Caco-2 (cell line): ENCODE measurements at regions not wholly inside any gene's neighbourhood (a gene's known extent, or its start where the extent isn't known, plus 50 kb on each side); places are given as distances from the start of the nearest gene placed in this dataset.
"Not testable (repeated sequence)": the region's sequence is repeated elsewhere in the genome, so short reads cannot be mapped to it uniquely, and the experiment has no call there.

Experiments
- BruUV-seq: library from RNA; stranded (reverse); fragments of 400-500 nt; replicated peaks from 2 replicates; lab custom pipeline; 2021; lab: Mats Ljungman, UMichigan
- CTCF ChIA-PET: fragments of 300-600 bp; sonication (Branson Sonifier 250); formaldehyde crosslinking; loops from one replicate; lab custom pipeline; 2022; ENCODE audit warnings: antibody characterized with exemption; lab: Charles Lee
- POLR2A ChIA-PET: fragments of 300-600 bp; sonication (Branson Sonifier 250); formaldehyde crosslinking; loops from one replicate; lab custom pipeline; 2022; ENCODE audit warnings: antibody characterized with exemption; lab: Charles Lee
- DNase-seq, 2 experiments: peaks; one replicate each; pipeline versions ENCODE4 v3.0.0 to v3.0.0-alpha.2; 2020 to 2022
- H3K27me3 ChIP-seq: replicated peaks from 2 replicates; pipeline ENCODE4 v1.6.0; 2011; ENCODE audit warnings: low read length; ENCODE audit not compliant: control insufficient read depth, insufficient read depth
- H3K36me3 ChIP-seq: 2 replicates; pipeline ENCODE4 v1.5.1; 2011; ENCODE audit warnings: low read length; ENCODE audit not compliant: control insufficient read depth, insufficient read depth
- H3K4me1 ChIP-seq: fragments of 250-450 bp; sonication (Bioruptor Pico); 2 replicates; pipeline ENCODE4 v1.5.1; 2020; ENCODE audit warnings: mild to moderate bottlenecking
- H3K4me3 ChIP-seq: 2 replicates; pipeline ENCODE4 v1.5.1; 2011; ENCODE audit warnings: low read depth, mild to moderate bottlenecking, control low read depth, low read length
- H3K9me3 ChIP-seq: fragments of 250-450 bp; sonication (Bioruptor Pico); 2 replicates; pipeline ENCODE4 v1.5.1; 2020; ENCODE audit warnings: mild to moderate bottlenecking, moderate library complexity
- H3K27ac Mint-ChIP-seq: one replicate; pipeline ENCODE4 v1.8.0; 2022; ENCODE audit warnings: mixed read lengths; ENCODE audit not compliant: unreplicated experiment
- H3K27me3 Mint-ChIP-seq: one replicate; pipeline ENCODE4 v1.8.0; 2022; ENCODE audit warnings: mixed read lengths; ENCODE audit not compliant: insufficient read depth, unreplicated experiment
- H3K36me3 Mint-ChIP-seq: one replicate; pipeline ENCODE4 v1.8.0; 2022; ENCODE audit warnings: mild to moderate bottlenecking, mixed read lengths; ENCODE audit not compliant: insufficient read depth, unreplicated experiment
- H3K4me1 Mint-ChIP-seq: one replicate; pipeline ENCODE4 v1.8.0; 2022; ENCODE audit warnings: low read depth, mixed read lengths; ENCODE audit not compliant: unreplicated experiment
- H3K4me3 Mint-ChIP-seq: one replicate; pipeline ENCODE4 v1.8.0; 2022; ENCODE audit warnings: mild to moderate bottlenecking, moderate library complexity, mixed read lengths; ENCODE audit not compliant: unreplicated experiment
- H3K9me3 Mint-ChIP-seq: one replicate; pipeline ENCODE4 v1.8.0; 2022; ENCODE audit warnings: mixed read lengths; ENCODE audit not compliant: unreplicated experiment
- intact Hi-C: fragments of 100-400 bp; cut with micrococcal nuclease; formaldehyde crosslinking; loops from one replicate; pipeline ENCODE4 v1.10.0; 2022; ENCODE audit not compliant: unreplicated experiment
- TF ChIP-seq, protein P1 (sequence below), 2 experiments: fragments of 200-600 bp in 1 of 2; IDR thresholded peaks; 1 replicate in 1 of 2; 2 replicates in 1 of 2; pipeline versions ENCODE4 v1.5.1 to v1.8.0; 2011 to 2022; ENCODE audit warnings: antibody characterized with exemption in 1 of 2, control low read depth in 1 of 2, inconsistent platforms in 1 of 2, low read depth in 1 of 2, low read length in 1 of 2, mild to moderate bottlenecking in 1 of 2, moderate library complexity in 1 of 2; ENCODE audit not compliant: insufficient read depth in 1 of 2, severe bottlenecking in 1 of 2, unreplicated experiment in 1 of 2

DNA sequence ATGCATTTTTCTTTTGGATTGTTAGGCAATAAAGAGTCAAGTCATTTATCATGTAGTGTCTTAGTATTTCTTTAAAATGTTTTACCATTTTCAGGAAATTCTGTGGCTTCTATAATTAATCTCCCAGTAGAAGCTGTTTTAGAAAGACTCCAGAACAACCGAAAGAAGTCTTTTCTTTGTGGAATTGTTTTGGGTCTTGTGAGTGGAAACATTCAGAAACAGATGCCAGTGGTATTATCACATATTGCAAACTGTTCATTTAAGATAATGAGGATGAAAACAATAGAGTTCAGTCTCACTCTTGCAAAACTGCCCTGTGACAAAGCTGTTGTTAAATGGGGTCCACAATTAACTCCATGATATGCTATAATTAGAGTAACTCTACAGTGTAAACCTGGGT is 211.2 kb upstream of the KIT start:
- H3K9me3 ChIP-seq, result no peaks in the 10 kb centered on the region
- TF ChIP-seq, protein P1, sequence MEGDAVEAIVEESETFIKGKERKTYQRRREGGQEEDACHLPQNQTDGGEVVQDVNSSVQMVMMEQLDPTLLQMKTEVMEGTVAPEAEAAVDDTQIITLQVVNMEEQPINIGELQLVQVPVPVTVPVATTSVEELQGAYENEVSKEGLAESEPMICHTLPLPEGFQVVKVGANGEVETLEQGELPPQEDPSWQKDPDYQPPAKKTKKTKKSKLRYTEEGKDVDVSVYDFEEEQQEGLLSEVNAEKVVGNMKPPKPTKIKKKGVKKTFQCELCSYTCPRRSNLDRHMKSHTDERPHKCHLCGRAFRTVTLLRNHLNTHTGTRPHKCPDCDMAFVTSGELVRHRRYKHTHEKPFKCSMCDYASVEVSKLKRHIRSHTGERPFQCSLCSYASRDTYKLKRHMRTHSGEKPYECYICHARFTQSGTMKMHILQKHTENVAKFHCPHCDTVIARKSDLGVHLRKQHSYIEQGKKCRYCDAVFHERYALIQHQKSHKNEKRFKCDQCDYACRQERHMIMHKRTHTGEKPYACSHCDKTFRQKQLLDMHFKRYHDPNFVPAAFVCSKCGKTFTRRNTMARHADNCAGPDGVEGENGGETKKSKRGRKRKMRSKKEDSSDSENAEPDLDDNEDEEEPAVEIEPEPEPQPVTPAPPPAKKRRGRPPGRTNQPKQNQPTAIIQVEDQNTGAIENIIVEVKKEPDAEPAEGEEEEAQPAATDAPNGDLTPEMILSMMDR (IDR thresholded peaks at IDR 0.05; ENCODE audit: insufficient read depth in 1 of 2, low read depth in 1 of 2, low read length in 1 of 2, severe bottlenecking in 1 of 2, unreplicated experiment in 1 of 2), result no peak
- intact Hi-C loops, result no loop called here
- peaks cover 7% of the 10 kb centered on the region for H3K27me3 Mint-ChIP-seq
- H3K36me3 Mint-ChIP-seq, result no peaks in the 10 kb centered on the region
- no peaks in the 10 kb centered on the region for H3K4me1 ChIP-seq
- H3K27ac Mint-ChIP-seq, result no peak overlapping the region
- no peak overlapping the region for H3K4me3 ChIP-seq
- no peaks in the 10 kb centered on the region for H3K4me1 Mint-ChIP-seq
- H3K9me3 Mint-ChIP-seq, result peaks cover 31% of the 10 kb centered on the region
- H3K36me3 ChIP-seq, result no peaks in the 10 kb centered on the region
- BruUV-seq, result no TSS peak
- CTCF ChIA-PET, result no interaction called here
- DNase-seq, result no peak
- POLR2A ChIA-PET, result no interaction called here
- H3K27me3 ChIP-seq, result no peaks in the 10 kb centered on the region
- no peak overlapping the region for H3K4me3 Mint-ChIP-seq

DNA sequence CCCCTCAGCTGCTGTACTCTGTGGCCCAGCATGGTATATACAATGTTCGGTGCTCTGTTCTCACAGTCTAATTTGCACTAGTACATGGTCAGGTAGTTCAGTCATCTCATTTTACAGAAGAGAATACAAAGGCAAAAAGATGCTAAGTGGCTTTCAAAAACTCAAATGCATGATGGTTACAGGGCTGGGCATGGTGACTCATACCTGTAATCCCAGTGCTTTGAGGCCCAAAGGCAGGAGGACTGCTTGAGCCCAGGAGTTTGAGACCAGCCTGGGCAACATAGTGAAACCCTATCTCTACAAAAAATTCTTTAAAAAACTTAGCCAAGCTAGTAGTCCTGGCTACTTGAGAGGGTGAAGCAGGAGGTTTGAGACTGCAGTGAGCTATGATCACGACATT is 210.5 kb upstream of the KIT start:
- Histone ChIP-seq H3K9me3 (no peaks in the 10 kb centered on the region), H3K4me3 (no peak overlapping the region), H3K36me3 (no peaks in the 10 kb centered on the region), H3K4me1 (no peaks in the 10 kb centered on the region), H3K27me3 (no peaks in the 10 kb centered on the region)
- DNase-seq, result no peak
- H3K4me1 Mint-ChIP-seq, result no peaks in the 10 kb centered on the region
- H3K4me3 Mint-ChIP-seq, result no peak overlapping the region
- intact Hi-C loops, result no loop called here
- POLR2A ChIA-PET, result no interaction called here
- no peak overlapping the region for H3K27ac Mint-ChIP-seq
- CTCF ChIA-PET, result no interaction called here
- peaks cover 12% of the 10 kb centered on the region for H3K27me3 Mint-ChIP-seq
- no TSS peak for BruUV-seq
- H3K36me3 Mint-ChIP-seq, result no peaks in the 10 kb centered on the region
- H3K9me3 Mint-ChIP-seq, result peaks cover 39% of the 10 kb centered on the region
- TF ChIP-seq, protein P1 (IDR thresholded peaks at IDR 0.05; ENCODE audit: insufficient read depth in 1 of 2, low read depth in 1 of 2, low read length in 1 of 2, severe bottlenecking in 1 of 2, unreplicated experiment in 1 of 2), result no peak

DNA sequence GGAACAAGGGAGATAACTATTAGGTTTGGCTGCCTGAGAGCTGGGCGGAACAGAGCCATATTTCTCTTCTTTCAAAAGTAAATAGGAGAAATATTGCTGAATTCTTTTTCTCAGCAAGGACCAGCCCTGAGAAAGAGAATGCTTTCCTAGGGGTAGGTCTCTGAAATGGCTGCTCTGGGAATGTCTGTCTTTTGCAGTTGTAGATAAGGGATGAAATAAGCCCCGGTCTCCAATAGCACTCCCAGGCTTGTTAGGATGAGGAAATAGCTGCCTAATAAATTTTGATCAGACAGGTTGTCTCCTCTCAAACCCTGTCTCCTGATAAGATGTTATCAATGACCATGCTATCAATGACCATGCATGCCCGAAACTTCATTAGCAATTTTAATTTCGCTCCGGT is 207.8 kb upstream of the KIT start:
- Mint-ChIP-seq H3K36me3 (no peaks in the 10 kb centered on the region), H3K4me1 (no peaks in the 10 kb centered on the region), H3K9me3 (peaks cover 44% of the 10 kb centered on the region), H3K27me3 (peaks cover 16% of the 10 kb centered on the region), H3K4me3 (no peak overlapping the region), H3K27ac (no peak overlapping the region)
- Histone ChIP-seq H3K4me3 (no peak overlapping the region), H3K9me3 (no peaks in the 10 kb centered on the region), H3K27me3 (no peaks in the 10 kb centered on the region), H3K4me1 (no peaks in the 10 kb centered on the region), H3K36me3 (no peaks in the 10 kb centered on the region)
- BruUV-seq, result no TSS peak
- TF ChIP-seq, protein P1 (IDR thresholded peaks at IDR 0.05; ENCODE audit: insufficient read depth in 1 of 2, low read depth in 1 of 2, low read length in 1 of 2, severe bottlenecking in 1 of 2, unreplicated experiment in 1 of 2), result no peak
- ChIA-PET POLR2A (no interaction called here), CTCF (no interaction called here)
- no peak for DNase-seq
- intact Hi-C loops, result no loop called here

DNA sequence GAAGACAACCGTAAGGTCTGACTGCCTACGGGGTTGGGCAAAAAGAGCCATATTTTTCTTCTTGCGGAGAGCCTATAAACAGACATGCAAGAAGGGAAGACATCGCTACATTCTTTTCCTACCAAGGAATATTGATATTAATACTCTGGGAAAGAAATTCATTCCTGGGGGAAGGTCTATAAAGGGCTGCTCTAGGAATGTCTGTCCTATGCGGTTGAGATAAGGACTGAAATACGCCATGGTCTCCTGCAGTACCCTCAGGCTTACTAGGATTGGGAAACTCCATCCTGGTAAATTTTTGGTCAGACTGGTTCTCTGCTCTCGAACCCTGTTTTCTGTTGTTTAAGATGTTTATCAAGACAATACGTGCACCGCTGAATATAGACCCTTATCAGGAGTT is 190.8 kb upstream of the KIT start:
- BruUV-seq, H3K9me3 ChIP-seq, intact Hi-C loops, H3K36me3 ChIP-seq, H3K27ac Mint-ChIP-seq, H3K27me3 ChIP-seq, H3K4me3 ChIP-seq, CTCF ChIA-PET, H3K4me1 Mint-ChIP-seq, H3K4me1 ChIP-seq, DNase-seq, H3K36me3 Mint-ChIP-seq, POLR2A ChIA-PET, H3K4me3 Mint-ChIP-seq, H3K27me3 Mint-ChIP-seq: not testable (repeated sequence)
- H3K9me3 Mint-ChIP-seq, result peaks cover 49% of the 10 kb centered on the region
